Right lobe of liver (tissue), 6 donors: ENCODE measurements at regions not wholly inside any gene's neighbourhood (a gene's known extent, or its start where the extent isn't known, plus 50 kb on each side); places are given as distances from the start of the nearest gene placed in this dataset.

Experiments
- ATAC-seq, 4 donors: fragments of 200-7000 bp; cut with Tn5 transposase; one replicate each; pipeline ENCODE4 v1.9.1; 2020; ENCODE audit warnings: mild to moderate bottlenecking in 4 of 4, moderate library complexity in 4 of 4
- DNase-seq, 3 donors: peaks; one replicate each; pipeline ENCODE4 v3.0.0-alpha.2; 2020
- H3K27ac ChIP-seq, 3 donors: fragments of 200-600 bp; one replicate each; pipeline ENCODE4 v1.8.0; 2022
- H3K27me3 ChIP-seq, 2 donors: fragments of 200-600 bp; one replicate each; pipeline ENCODE4 v1.8.0; 2022
- H3K36me3 ChIP-seq, 4 donors: fragments of 200-600 bp; sonication (generic) in 1 of 4; one replicate each; pipeline versions ENCODE4 v1.5.1 to v1.8.0; 2017 to 2022; ENCODE audit warnings: control low read depth in 1 of 4
- H3K4me1 ChIP-seq, 4 donors: fragments of 200-600 bp; sonication (generic) in 1 of 4; one replicate each; pipeline versions ENCODE4 v1.5.1 to v1.8.0; 2017 to 2022; ENCODE audit warnings: control low read depth in 1 of 4
- H3K4me3 ChIP-seq, 3 donors: fragments of 200-600 bp; one replicate each; pipeline ENCODE4 v1.8.0; 2022
- H3K9me3 ChIP-seq, 4 donors: fragments of 200-600 bp; sonication (generic) in 1 of 4; one replicate each; pipeline versions ENCODE4 v1.5.1 to v1.8.0; 2017 to 2022; ENCODE audit warnings: control low read depth in 1 of 4
- CTCF ChIP-seq, 4 donors: fragments of 200-600 bp in 3 of 4; fragments of 450-650 bp in 1 of 4; IDR thresholded peaks; one replicate each; pipeline versions ENCODE4 v1.5.1 to v1.8.0; 2016 to 2022; ENCODE audit warnings: antibody characterized with exemption in 4 of 4, mild to moderate bottlenecking in 2 of 4
- POLR2A ChIP-seq: fragments of 450-650 bp; IDR thresholded peaks from one replicate; pipeline ENCODE4 v1.6.1; 2017; ENCODE audit warnings: antibody characterized with exemption, mild to moderate bottlenecking
- WGBS: methylation state at CpG from one replicate; pipeline ENCODE4 v1.1.6; 2018; ENCODE audit warnings: low coverage, low lambda C conversion rate; ENCODE audit not compliant: insufficient coverage; ENCODE audit errors: missing lambda C conversion rate; 5-methylcytosine and 5-hydroxymethylcytosine counted together
- intact Hi-C, 2 donors: fragments of 100-400 bp; cut with DNase I; formaldehyde crosslinking; loops; one replicate each; pipeline versions ENCODE4 v1.11.2 to v1.14.1; 2022
- donor health status: DM: no; HTN: yes; CAD: no.
- donor health status: DM: no; HTN: no; CAD: no.
- donor health status: DM: no; HTN: no; CAD: no.
- donor health status: DM: no; HTN: yes; CAD: no.
- donor health status: DM: no; HTN: yes; CAD: no.

GRCh38 chr12:42695490-42695995, 106.0 kb upstream of the PRICKLE1 start:
- no peaks in the 10 kb centered on the region for H3K4me1 ChIP-seq
- 82% methylated on average over 4 of the region's 5 CpGs for WGBS
- H3K27me3 ChIP-seq: no peaks in the 10 kb centered on the region
- no peaks in the 10 kb centered on the region for H3K36me3 ChIP-seq
- H3K9me3 ChIP-seq: no peaks in the 10 kb centered on the region
- H3K27ac ChIP-seq: no peak overlapping the region
- intact Hi-C loops: no loop called here
- ATAC-seq (no peak), DNase-seq (no peak)
- no peak overlapping the region for H3K4me3 ChIP-seq
- TF ChIP-seq CTCF (IDR thresholded peaks at IDR 0.05) (no peak), POLR2A (no peak)

DNA sequence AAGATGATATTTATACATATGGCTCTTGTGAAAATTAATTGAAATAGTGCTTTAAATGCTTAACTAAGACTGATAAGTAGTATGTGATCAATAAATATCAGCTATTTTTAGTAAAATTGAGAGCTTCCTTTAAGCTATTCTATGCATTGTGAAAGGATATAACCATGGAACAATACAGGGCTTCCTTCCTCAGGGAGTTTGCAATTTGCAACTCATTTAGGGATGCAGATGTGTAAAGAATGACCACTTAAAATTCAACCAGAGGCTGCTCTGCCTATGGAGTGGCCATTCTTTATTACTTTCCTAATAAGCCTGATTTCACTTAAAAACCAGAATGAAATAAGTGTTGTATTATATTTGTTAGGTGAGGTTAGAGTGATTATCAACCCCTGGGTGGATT, 103.2 kb upstream of the PRICKLE1 start:
- Histone ChIP-seq H3K4me1 (no peaks in the 10 kb centered on the region), H3K4me3 (no peak overlapping the region), H3K9me3 (no peaks in the 10 kb centered on the region), H3K27ac (no peak overlapping the region), H3K36me3 (no peaks in the 10 kb centered on the region), H3K27me3 (no peaks in the 10 kb centered on the region)
- no peak for DNase-seq
- ATAC-seq: no peak
- intact Hi-C loops: no loop called here
- TF ChIP-seq CTCF (IDR thresholded peaks at IDR 0.05): no peak
- TF ChIP-seq POLR2A: no peak

DNA sequence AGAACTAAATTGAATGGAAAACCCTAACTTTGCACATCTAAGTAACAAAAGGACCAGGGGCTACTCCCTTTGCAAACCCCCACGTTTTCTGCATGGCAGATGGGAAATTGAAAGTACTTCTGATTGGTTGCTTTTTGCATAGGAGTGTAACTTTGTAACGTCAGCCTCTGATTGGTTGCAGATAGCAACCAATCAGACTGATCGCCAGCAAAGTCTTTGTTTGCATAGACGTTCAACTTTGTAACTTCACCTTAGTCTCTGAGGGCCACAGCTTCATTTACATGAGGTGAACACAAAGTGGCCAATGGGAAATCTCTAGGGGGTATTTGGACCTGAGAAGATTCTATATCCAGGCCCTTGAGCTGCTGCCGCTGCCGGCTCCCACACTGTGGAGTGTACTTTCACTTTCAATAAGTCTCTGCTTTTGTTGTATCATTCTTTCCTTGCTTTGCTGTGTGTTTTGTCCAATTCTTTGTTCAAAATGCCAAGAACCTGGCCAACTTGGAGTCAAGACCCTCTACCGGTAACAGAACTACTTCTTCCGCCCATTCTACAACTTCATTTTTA, 102.5 kb upstream of the PRICKLE1 start:
- Histone ChIP-seq H3K27ac (no peak overlapping the region), H3K4me1 (no peaks in the 10 kb centered on the region), H3K4me3 (peak overlapping the region; percentile 8 to 14 (median 10)), H3K27me3 (no peaks in the 10 kb centered on the region), H3K9me3 (no peaks in the 10 kb centered on the region), H3K36me3 (no peaks in the 10 kb centered on the region)
- TF ChIP-seq CTCF (IDR thresholded peaks at IDR 0.05) (no peak), POLR2A (no peak)
- 67% methylated on average over 5 of the region's 8 CpGs for WGBS
- intact Hi-C loops: no loop called here
- ATAC-seq (peak; percentile 41 to 61 (median 46)), DNase-seq (no peak)

DNA sequence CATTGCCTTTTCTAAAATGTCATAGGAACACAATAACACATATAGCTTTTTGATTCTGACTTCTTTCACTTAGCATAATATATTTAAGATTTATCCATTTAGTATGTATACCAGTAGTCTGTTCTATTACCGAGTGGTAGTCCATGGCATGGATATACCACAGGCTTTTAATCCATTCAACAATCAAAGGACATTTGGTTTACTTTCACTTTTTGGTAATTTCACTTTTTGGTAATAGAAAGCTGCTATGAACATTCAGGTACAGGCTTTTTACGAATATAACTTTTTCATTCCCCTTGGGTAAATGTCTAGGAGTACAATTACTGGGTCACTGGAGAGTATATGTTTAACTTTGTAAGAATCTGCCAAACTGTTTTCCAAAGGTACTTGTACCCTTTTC, 100.7 kb upstream of the PRICKLE1 start:
- intact Hi-C loops: no loop called here
- ATAC-seq (no peak), DNase-seq (no peak)
- Histone ChIP-seq H3K4me3 (no peak overlapping the region), H3K27ac (no peak overlapping the region), H3K27me3 (no peaks in the 10 kb centered on the region), H3K36me3 (no peaks in the 10 kb centered on the region), H3K4me1 (no peaks in the 10 kb centered on the region), H3K9me3 (no peaks in the 10 kb centered on the region)
- 71% methylated on average over 2 of the region's 2 CpGs for WGBS
- TF ChIP-seq CTCF (IDR thresholded peaks at IDR 0.05): no peak
- no peak for TF ChIP-seq POLR2A

DNA sequence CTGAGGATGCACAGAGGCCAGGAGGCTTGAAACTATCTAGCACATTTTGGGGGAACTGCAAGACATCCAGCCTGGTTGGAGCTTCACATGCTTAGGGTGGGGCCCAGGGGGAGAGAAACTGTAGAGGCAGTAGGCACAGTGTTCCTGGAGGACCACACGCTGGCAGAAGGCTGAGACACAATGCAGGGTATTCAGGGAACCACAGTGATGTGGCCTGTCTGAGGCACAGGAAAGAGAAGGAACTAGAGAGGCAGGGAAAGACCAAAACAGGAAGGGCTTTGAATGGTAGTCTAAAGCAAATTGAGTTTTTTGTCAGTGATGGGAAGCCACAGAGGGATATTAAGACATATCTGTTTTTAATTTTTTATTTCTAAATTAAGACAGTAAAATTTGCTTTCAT, 100.2 kb upstream of the PRICKLE1 start:
- no peaks in the 10 kb centered on the region for H3K27me3 ChIP-seq
- no peaks in the 10 kb centered on the region for H3K4me1 ChIP-seq
- no peaks in the 10 kb centered on the region for H3K36me3 ChIP-seq
- ATAC-seq (no peak), DNase-seq (no peak)
- TF ChIP-seq CTCF (IDR thresholded peaks at IDR 0.05) (no peak), POLR2A (no peak)
- no peaks in the 10 kb centered on the region for H3K9me3 ChIP-seq
- H3K4me3 ChIP-seq: no peak overlapping the region
- WGBS: 17% methylated on average over 1 of the region's 1 CpG
- H3K27ac ChIP-seq: no peak overlapping the region
- intact Hi-C loops: no loop called here
